T-helper 2 cell treated with Interferon-gamma antibody and Interleukin-4, amounts not matched to agents 5 μg/mL and 100 μg/mL, for 36 hours (primary cell): ENCODE measurements at regions not wholly inside any gene's neighbourhood (a gene's known extent, or its start where the extent isn't known, plus 50 kb on each side); places are given as distances from the start of the nearest gene placed in this dataset.
A peak's percentile ranks its signal among the peaks of the same experiment; 100 is the strongest.

Experiments used
- DNase-seq: peaks from one replicate; pipeline ENCODE4 v3.0.0; 2021; ENCODE audit warnings: low spot score
- H3K27ac Mint-ChIP-seq: one replicate; pipeline ENCODE4 v1.8.0; 2021; ENCODE audit warnings: mild to moderate bottlenecking, mixed read lengths
- H3K27me3 Mint-ChIP-seq: one replicate; pipeline ENCODE4 v1.8.0; 2021; ENCODE audit warnings: low read depth, mixed read lengths
- H3K36me3 Mint-ChIP-seq: one replicate; pipeline ENCODE4 v1.8.0; 2021; ENCODE audit warnings: low read depth, mixed read lengths
- H3K4me1 Mint-ChIP-seq: one replicate; pipeline ENCODE4 v1.8.0; 2021; ENCODE audit warnings: low read depth, mixed read lengths
- H3K4me3 Mint-ChIP-seq: one replicate; pipeline ENCODE4 v1.8.0; 2022; ENCODE audit warnings: mild to moderate bottlenecking, moderate library complexity, mixed read lengths
- H3K9me3 Mint-ChIP-seq: one replicate; pipeline ENCODE4 v1.8.0; 2021; ENCODE audit warnings: mixed read lengths

DNA sequence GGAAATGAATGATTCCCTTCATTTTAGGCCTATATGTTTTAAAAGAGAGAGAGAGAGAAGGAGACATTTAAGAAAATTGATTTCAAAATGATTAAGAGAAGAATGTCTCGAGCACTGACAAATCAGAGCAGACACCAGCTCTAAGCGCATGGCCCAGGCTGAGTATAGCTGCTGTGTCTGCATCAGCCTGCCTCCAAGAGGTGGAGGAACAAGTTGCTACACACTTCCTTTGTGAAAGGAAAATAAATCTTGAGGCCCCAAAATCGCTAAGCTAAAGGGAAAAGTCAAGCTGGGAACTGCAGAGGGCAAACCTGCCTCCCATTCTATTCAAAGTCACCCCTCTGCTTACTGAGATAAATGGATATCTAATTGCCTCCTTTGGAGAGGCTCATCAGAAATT is 728.7 kb upstream of the TMEM132C start:
- no peak overlapping the region for H3K27ac Mint-ChIP-seq
- H3K27me3 Mint-ChIP-seq, result no peaks in the 10 kb centered on the region

DNA sequence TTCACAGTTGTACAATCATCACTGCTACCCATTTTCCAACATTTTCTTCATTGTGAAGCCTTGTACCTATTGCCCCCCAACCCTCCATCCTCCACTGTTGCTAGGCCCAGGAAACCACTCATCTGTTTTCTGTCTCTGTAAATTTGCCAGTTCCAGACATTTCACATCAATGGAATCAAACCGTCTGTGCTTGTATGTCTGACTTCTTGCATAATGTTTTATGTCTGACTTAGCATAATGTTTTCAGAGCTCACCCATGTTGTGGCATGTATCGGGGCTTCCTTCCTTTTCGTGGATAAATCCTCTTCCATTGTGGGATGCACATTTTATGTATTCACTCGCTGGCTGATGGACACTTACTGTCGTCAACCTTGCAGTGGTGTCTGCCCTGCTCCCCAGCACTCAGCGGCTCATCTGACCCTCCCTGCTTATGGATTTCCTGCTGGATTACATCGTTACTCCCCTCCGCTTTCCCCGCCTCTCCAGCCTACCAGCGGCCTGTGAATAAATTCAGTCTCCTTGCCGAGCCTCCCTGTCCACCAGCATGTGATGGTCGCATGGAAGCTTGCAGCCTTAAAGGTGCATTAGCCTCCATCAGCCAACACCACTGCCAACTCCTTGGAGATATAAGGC is 727.6 kb upstream of the TMEM132C start:
- H3K9me3 Mint-ChIP-seq, result peaks cover 3% of the 10 kb centered on the region
- no peaks in the 10 kb centered on the region for H3K36me3 Mint-ChIP-seq
- no peak for DNase-seq
- no peaks in the 10 kb centered on the region for H3K27me3 Mint-ChIP-seq
- no peak overlapping the region for H3K4me3 Mint-ChIP-seq
- no peak overlapping the region for H3K27ac Mint-ChIP-seq
- peaks cover under 1% of the 10 kb centered on the region for H3K4me1 Mint-ChIP-seq

More for the DNA sequence above, 728.7 kb upstream of the TMEM132C start:
- Mint-ChIP-seq H3K4me1 (peaks cover 5% of the 10 kb centered on the region), H3K9me3 (peaks cover 3% of the 10 kb centered on the region), H3K4me3 (no peak overlapping the region), H3K36me3 (no peaks in the 10 kb centered on the region)
- DNase-seq, result no peak

DNA sequence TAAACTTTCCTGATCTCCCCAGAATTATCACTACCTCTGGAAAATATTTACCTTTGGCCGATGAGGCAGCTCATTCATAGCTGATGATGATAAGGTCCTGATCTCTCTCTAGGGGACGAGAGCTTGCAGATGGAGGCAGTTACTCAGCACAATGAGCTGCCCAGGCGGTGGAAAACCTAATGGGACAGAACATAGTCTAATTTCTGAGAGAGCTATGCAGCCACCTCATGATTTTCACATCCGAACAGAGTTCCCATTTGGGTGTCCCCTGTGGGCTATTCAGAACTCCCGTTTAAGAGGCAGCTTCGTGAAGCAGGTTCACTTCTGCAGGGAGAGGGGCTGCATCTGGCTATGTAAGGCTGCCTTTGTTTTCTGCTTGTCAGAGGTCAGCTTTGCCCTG is 724.6 kb upstream of the TMEM132C start:
- no peaks in the 10 kb centered on the region for H3K27me3 Mint-ChIP-seq
- H3K4me1 Mint-ChIP-seq, result no peaks in the 10 kb centered on the region
- no peak overlapping the region for H3K27ac Mint-ChIP-seq
- H3K4me3 Mint-ChIP-seq, result no peak overlapping the region
- H3K9me3 Mint-ChIP-seq, result no peaks in the 10 kb centered on the region
- no peaks in the 10 kb centered on the region for H3K36me3 Mint-ChIP-seq
- no peak for DNase-seq

DNA sequence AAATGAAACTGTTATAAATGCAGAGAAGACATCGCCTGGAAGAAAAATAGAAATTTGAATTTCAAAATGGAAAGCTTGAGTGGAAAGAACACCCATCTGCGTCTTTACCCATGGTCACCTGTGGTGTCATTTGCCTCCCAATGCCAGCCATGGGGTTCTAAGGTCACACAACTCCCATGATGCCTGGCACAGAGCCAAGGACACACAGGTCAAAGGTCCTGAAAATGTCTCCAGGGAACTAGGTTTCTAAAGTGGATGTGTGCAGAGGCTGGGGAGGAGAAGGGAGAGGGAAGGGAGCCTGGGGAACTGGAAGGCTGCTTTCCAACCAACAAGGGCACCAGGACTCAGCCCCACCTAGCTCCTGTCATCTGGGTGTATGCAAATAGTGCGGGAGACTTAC is 724.0 kb upstream of the TMEM132C start:
- H3K4me3 Mint-ChIP-seq, result no peak overlapping the region
- H3K9me3 Mint-ChIP-seq, result no peaks in the 10 kb centered on the region
- DNase-seq, result no peak
- no peak overlapping the region for H3K27ac Mint-ChIP-seq
- peaks cover 3% of the 10 kb centered on the region for H3K27me3 Mint-ChIP-seq
- H3K36me3 Mint-ChIP-seq, result no peaks in the 10 kb centered on the region
- no peaks in the 10 kb centered on the region for H3K4me1 Mint-ChIP-seq

DNA sequence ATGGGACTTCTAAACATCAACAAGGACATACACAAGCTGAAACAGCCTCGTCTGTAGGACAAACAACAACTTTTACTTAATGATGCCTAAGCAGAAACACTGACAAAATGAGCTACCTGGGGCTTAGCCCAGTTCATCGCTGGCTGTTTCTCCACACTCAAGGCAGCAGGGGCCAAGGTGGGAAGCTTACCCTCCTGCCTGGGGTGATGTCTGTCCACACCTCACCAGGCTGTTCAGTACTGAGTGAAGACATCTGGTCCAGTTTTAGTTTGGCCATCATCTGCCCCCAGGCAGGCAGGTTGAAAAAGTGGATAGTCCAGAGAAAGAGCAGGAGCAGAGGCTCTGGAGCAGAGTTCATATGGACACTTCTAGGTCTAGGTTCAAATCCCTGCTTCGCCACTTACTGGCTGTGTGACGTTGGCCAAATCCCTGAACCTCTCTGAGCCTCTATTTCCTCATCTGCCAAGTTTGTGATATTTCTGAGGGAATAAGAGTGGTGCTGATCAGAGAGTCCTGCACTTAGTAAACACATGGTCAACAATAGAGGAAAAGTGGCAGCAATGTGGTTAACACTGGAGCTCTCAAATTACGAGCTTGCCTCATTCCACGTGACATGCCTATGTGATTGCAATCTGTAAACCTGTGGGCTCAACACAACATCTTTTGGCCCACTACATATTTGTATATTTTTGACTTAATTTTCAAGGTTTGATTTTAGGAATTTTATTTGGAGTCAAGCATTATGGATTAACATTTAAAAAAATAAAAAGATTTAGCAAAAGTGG is 720.1 kb upstream of the TMEM132C start:
- Mint-ChIP-seq H3K27ac (no peak overlapping the region), H3K4me3 (no peak overlapping the region), H3K9me3 (peaks cover 4% of the 10 kb centered on the region), H3K36me3 (no peaks in the 10 kb centered on the region), H3K4me1 (no peaks in the 10 kb centered on the region), H3K27me3 (peaks cover 10% of the 10 kb centered on the region)
- no peak for DNase-seq

DNA sequence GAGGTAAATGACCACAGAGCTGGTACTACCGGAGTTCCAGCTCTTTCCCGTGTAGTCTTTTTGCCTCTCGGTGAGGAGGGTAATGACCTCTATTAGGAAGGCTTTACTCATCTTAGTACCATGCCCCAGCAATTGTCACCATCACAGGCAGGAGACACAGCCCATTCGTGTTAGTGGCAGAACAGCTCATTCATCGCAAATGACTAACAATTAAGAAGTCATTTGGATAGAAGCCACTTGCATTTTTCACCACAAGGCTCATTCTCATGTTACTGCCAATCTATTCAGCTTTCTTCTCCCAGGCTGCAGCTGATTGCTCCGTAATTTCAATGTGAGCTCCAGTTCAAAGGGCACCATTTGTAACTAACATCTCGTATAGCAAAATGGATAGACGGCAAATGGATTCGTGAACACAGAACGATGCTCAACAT is 718.8 kb upstream of the TMEM132C start:
- Mint-ChIP-seq H3K27ac (no peak overlapping the region), H3K9me3 (peaks cover 16% of the 10 kb centered on the region), H3K27me3 (peaks cover 12% of the 10 kb centered on the region), H3K4me1 (no peaks in the 10 kb centered on the region), H3K36me3 (no peaks in the 10 kb centered on the region), H3K4me3 (no peak overlapping the region)
- DNase-seq, result no peak

DNA sequence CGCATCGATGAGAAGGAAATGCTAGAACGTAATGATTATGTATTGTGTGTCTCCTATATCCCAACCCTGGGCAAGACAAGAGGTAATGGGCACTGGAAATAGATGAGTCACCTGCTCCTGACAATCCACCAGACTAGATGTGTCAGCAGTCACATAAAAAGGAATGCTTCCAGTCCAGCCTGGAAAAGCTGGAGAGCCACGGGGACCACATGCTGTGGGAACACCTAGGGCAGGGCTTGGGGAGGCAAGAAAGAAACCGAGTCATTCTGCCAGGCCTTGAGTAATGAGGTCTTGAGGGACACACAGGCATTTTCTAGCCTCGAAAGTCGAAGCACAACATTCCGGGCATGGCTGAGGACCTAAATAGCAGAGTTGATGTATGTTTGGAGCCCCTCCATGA is 716.7 kb upstream of the TMEM132C start:
- Mint-ChIP-seq H3K4me3 (no peak overlapping the region), H3K4me1 (no peaks in the 10 kb centered on the region), H3K27me3 (peaks cover 12% of the 10 kb centered on the region), H3K9me3 (peaks cover 16% of the 10 kb centered on the region), H3K36me3 (peaks cover under 1% of the 10 kb centered on the region), H3K27ac (no peak overlapping the region)
- DNase-seq, result no peak

DNA sequence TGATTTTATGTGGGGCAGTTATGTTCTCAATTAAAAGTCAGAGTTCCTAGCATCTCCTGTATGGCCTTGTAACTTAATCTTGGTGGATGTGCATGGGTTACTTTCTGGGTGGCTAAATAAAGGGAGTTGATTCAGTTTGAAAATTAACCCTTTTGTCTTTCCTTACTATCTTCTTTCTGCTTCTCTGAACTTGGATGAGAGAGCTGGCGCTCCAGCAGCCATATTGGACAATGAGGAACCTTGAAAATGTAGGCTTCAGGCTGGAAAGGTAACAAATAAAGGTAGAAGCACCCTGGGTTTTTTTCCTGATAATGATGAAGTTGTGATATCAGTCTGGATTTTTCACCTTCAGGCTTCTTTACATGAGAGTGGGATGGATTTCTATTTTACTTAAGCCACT is 714.1 kb upstream of the TMEM132C start:
- Mint-ChIP-seq H3K4me1 (peaks cover 20% of the 10 kb centered on the region), H3K36me3 (peaks cover 15% of the 10 kb centered on the region), H3K4me3 (no peak overlapping the region), H3K9me3 (peaks cover 21% of the 10 kb centered on the region), H3K27me3 (peaks cover 10% of the 10 kb centered on the region), H3K27ac (no peak overlapping the region)
- no peak for DNase-seq

DNA sequence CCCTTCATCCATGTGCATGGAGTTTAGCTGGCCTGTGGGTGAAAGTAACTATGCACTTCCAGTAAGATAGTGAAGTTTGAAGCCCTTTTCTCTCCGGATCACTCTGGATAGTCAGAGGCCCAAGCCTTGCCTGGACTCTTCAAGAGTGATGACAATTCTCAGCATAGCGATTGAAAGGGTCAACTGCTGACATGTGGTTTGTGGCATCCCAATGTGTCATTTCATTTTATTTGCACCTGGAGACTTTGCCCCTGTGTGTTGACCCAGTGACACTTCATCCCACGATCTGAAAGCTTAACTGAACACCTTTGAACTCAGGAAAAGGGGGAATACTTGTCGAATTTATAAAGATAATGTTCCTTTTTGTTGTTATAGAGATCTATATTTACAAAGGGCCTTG is 711.9 kb upstream of the TMEM132C start:
- Mint-ChIP-seq H3K27ac (no peak overlapping the region), H3K36me3 (peaks cover 26% of the 10 kb centered on the region), H3K4me1 (peaks cover 37% of the 10 kb centered on the region), H3K27me3 (peaks cover 3% of the 10 kb centered on the region), H3K9me3 (peaks cover 23% of the 10 kb centered on the region), H3K4me3 (no peak overlapping the region)
- DNase-seq, result no peak

DNA sequence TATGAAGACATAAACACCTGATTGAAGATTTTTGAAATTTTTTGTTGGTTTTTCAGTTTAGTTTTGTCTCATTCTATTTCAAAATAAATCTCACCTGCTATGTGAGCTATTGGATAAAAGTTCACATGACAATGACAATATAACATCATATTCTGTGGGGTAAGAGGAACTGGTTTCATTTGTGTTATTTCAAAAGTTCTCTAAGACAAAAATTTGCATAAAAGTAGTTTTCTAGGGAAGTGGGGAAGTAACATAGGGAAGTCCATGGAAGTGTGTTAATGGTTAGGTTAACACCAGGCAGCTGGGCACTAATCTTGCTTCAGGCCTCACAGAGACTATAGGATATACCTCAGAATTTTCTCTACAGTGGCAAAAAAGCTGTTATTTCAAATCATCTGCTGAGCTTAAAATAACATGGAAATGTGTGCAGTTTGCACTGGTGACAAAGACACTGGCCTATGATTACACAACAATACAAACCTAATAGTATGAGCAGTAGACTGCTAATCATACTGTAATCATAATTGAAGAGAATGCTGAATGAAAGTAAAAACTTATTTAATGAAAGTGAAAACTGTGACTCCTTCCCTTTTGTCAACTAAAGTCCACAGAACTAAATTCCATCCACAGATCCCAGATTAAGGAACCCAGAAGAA is 710.6 kb upstream of the TMEM132C start:
- Mint-ChIP-seq H3K4me1 (peaks cover 42% of the 10 kb centered on the region), H3K27ac (peak overlapping the region; percentile 59), H3K9me3 (peaks cover 27% of the 10 kb centered on the region), H3K36me3 (peaks cover 30% of the 10 kb centered on the region), H3K4me3 (no peak overlapping the region), H3K27me3 (peaks cover 3% of the 10 kb centered on the region)
- no peak for DNase-seq

DNA sequence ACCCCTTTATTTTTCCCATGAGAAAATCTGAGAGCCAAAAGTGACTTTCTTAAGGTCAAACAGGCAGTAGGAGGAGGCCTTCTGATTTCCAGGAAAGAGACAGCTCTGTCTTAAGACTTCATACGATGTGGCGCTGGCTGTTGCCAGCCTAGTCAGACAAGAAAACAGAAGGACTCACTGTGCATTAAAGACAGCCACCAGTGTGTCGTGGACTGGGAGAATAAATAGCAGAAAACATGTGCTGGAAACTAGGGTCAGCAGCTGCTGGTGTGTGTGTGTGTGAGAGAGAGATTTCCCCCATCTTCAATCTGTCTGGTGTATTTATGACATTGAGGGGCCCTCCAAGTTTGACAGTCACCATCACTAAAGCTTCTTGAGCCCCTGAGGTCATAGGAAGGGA is 708.6 kb upstream of the TMEM132C start:
- Mint-ChIP-seq H3K4me3 (peak overlapping the region; percentile 55), H3K36me3 (peaks cover 32% of the 10 kb centered on the region), H3K27me3 (no peaks in the 10 kb centered on the region), H3K27ac (peak overlapping the region; percentile 88), H3K9me3 (peaks cover 19% of the 10 kb centered on the region), H3K4me1 (peaks cover 55% of the 10 kb centered on the region)
- DNase-seq, result no peak

DNA sequence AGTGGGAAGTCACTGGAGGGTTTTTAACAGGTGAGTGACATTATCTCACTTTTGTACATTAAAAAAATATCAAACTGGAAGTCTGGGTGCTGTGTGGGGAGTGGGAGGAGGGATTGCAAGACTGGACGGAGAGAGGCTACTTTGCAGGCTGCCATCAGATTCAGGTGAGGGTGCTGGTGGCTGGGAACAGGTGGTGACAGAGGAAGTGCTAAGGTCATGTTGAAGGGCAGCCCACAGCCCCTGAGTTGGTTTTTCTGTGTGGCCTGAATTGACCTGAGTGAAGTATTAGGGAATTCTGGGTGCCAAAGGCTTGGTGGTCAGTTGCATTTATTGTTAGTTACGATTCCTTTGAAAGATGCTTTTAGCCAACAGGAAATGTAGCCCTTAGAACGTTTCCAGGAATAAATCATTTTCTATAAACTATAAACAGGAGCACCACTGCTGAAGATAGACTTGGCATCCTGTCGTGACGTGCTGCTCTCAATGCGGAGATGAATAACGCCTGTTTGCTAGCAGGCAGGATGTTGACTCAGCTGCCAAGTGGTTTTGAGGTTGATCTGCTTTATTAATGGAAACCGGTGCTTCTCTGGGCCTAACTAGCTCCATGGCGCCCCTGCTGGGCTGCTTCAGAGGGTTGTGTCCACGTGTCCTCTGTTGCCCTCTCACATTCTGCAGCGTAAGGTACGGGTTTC is 707.5 kb upstream of the TMEM132C start:
- Mint-ChIP-seq H3K4me3 (peak overlapping the region; percentile 80), H3K27me3 (no peaks in the 10 kb centered on the region)

DNA sequence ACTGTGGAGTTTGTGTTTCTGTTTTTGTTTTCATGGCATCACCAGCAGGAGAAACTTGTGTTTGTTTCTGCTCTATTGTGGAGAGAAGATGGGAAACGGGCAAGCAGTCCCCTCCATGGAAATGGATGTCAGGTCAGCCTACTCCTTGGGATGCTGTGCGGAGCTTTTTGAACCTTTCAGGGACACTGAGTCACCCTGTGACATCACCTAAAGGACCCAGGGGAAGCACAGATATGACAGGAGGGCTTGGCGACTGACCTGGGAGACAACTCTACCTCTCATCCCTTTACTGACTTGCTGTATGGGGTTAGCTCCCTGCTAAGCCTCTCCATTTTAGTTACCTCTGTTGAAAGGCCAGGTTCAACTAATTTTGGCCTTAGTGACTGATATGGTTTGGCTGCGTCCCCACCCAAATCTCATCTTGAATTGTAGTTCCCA is 706.9 kb upstream of the TMEM132C start:
- peaks cover 61% of the 10 kb centered on the region for H3K4me1 Mint-ChIP-seq
- H3K27ac Mint-ChIP-seq, result peak overlapping the region; percentile 99
- H3K9me3 Mint-ChIP-seq, result peaks cover 32% of the 10 kb centered on the region
- peak overlapping the region; percentile 80 for H3K4me3 Mint-ChIP-seq
- H3K36me3 Mint-ChIP-seq, result peaks cover 42% of the 10 kb centered on the region
- no peaks in the 10 kb centered on the region for H3K27me3 Mint-ChIP-seq
- no peak for DNase-seq

More for the DNA sequence above, 707.5 kb upstream of the TMEM132C start:
- H3K27ac Mint-ChIP-seq, result peak overlapping the region; percentile 99
- peaks cover 38% of the 10 kb centered on the region for H3K36me3 Mint-ChIP-seq
- H3K9me3 Mint-ChIP-seq, result peaks cover 26% of the 10 kb centered on the region
- H3K4me1 Mint-ChIP-seq, result peaks cover 56% of the 10 kb centered on the region
- peak; percentile 88 for DNase-seq

DNA sequence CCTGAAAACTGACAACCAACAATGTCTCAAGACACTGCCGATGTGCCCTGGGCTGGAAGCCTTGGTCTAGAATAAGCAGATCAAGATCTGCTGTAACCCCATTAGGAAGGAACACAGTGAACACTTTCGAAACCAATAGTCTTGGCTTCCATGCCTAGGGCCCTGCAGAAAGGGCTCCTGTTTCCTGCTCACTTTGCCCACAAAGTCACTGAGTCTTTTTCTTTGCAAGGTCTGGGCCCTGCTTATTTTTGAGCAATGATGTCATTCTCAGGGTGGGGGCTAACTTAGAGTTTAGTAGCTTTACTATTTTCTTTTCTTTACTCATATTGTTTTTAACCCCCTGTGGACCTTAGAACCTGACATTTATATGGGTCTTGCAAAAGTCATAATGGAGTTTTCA is 704.2 kb upstream of the TMEM132C start:
- Mint-ChIP-seq H3K4me3 (no peak overlapping the region), H3K27me3 (no peaks in the 10 kb centered on the region), H3K27ac (peak overlapping the region; percentile 28), H3K9me3 (peaks cover 27% of the 10 kb centered on the region), H3K4me1 (peaks cover 41% of the 10 kb centered on the region), H3K36me3 (peaks cover 32% of the 10 kb centered on the region)
- no peak for DNase-seq
